D341Med (cell line): ENCODE measurements at regions not wholly inside any gene's neighbourhood (a gene's known extent, or its start where the extent isn't known, plus 50 kb on each side); places are given as distances from the start of the nearest gene placed in this dataset.
A peak's percentile ranks its signal among the peaks of the same experiment; 100 is the strongest.
"Not testable (repeated sequence)": the region's sequence is repeated elsewhere in the genome, so short reads cannot be mapped to it uniquely, and the experiment has no call there.

ENCODE experiments used
- DNase-seq: peaks from one replicate; pipeline ENCODE4 v3.0.0; 2012; ENCODE audit warnings: low spot score

DNA sequence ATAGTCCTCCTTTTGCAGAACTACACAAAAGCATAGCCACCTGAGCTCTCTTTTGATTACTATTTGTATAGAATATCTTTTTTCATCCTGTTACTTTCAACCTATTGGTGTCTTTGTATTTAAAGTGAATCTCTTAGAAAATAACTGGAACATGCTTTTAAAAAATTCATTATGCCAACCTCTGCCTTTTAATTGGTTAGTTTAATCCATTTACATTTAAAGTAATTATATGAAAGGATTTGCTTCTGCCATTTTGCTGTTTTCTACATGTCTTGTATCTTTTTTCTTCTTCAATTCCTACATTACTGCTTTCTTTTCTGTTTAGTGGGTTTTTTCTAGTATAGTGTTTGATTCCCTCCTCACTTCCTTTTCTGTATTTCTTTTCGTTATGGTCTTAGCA lies 407.5 kb upstream of the ZEB2 start:
- no peak for DNase-seq

DNA sequence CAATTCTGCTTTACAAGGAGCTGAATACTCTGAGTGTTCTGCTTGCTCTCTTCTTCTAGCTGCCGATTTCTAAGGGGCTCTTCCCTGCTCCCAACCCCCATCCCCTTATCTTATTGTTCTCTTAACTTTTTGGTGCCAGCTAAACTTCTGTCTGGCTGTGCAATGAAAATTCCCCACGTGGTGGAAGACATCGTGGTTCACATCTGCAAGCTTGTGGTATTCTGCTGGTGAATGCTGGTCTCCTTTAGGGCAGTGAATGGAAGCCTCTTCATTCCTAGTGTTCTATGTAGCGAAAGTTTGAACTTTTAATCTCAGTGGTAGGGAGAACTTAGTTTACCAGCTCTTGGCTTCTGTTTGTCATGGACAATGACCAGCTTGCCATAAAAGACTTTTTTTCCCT lies 406.0 kb upstream of the ZEB2 start:
- no peak for DNase-seq

GRCh38 chr2:144924827-144925226 lies 404.9 kb upstream of the ZEB2 start:
- no peak for DNase-seq

GRCh38 chr2:144922519-144922918 lies 402.6 kb upstream of the ZEB2 start:
- DNase-seq: no peak

- DNase-seq: no peak
Measured at GRCh38 chr2:144920755-144921530, 401.0 kb upstream of the ZEB2 start.

DNA sequence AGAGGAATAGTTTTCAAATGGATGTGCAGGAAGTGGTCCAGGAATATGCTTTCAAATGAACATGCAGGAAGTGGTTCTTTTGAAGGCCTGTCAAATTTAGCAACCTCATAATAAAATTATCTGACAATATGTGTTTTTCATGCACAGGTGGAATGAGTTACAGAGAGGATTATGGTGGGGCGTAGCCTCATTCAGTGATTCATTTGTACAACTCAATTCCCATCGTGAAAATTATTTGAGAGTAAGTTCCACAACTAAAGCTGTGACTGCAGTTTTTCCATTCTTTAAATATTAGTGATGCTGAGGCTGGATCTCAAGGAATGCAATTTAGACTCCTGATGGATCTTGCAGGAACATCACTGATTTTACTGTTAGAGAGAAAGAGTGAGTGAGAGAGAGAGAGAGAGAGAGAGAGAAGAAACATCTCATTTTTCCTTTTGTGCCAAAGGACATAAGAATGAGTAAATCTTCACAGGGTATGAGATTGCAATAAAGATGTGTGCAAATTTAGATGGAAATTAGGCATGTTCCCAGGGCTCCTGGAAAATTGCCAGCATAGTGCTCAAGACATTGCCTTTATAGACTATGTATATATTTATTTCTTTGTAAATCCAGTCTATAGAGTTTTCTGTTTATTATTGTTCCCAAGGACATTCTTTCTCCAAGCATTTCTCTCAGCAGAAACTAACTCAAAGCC lies 394.9 kb upstream of the ZEB2 start:
- no peak for DNase-seq

GRCh38 chr2:144914113-144914512 lies 394.2 kb upstream of the ZEB2 start:
- no peak for DNase-seq

GRCh38 chr2:144912206-144912605 lies 392.3 kb upstream of the ZEB2 start:
- no peak for DNase-seq

DNA sequence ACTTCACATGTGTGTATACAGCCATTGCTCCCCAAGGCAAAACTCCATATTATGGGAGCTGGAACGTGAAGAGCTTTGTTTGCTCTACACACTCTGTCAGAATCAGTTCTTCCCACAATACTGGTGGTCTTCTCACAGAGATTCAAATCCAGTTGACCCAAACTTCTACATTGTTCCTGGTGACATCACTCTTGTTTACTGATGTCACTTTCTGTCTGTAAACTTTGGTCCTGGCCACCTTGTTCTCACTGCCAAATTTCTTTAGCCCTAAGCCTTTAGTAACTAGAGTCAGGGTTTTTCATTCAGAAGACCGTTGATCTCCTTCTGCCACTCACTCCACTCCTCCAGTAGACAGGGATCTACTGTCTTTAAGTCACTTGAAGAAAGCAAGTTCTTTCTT lies 386.0 kb upstream of the ZEB2 start:
- DNase-seq: no peak

DNA sequence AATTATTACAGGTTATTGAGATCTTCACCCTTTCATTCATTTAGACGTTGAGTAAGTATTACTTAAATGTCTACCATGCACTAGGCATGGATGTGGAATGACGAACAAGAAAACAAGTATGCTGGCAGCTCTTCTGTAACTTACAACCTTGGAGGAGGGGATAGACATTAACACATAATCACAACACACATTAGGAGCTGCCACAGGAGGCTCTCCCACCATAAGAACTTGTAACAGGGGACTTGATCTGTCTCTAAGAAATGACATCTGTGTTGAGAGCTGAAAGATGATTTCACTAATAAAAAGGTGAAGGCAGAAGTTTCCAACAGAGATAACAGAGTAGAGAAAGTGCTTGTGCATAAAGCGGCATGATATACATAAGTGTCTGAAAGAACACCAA lies 384.7 kb upstream of the ZEB2 start:
- no peak for DNase-seq

DNA sequence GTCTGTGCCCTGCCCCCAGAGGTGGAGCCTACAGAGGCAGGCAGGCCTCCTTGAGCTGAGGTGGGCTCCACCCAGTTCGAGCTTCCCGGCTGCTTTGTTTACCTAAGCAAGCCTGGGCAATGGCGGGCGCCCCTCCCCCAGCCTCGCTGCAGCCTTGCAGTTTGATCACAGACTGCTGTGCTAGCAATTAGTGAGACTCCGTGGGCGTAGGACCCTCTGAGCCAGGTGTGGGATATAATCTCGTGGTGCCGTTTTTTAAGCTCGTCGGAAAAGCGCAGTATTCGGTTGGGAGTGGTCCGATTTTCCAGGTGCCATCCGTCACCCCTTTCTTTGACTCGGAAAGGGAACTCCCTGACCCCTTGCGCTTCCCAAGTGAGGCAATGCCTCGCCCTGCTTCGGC lies 383.1 kb upstream of the ZEB2 start:
- not testable (repeated sequence) for DNase-seq

- not testable (repeated sequence) for DNase-seq
Measured at GRCh38 chr2:144901386-144901785, 381.5 kb upstream of the ZEB2 start.

DNA sequence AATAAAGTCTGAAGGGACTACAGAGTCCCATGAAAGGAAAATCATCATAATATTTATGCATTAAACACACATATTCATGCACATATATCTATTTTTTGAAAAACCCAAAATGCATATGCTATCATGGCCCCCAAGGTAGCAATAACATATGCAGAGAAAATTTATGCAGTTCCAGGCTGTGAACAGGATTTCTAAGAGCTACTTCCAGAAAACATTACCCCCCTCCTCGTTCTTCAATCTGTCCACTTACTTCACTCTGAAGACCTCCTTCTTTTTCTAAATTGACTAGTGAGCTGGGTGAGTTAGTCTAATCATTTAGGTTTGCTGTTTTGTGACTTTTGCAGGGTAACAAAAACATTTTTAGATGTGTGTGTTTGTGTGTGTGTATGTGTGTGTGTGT lies 376.4 kb upstream of the ZEB2 start:
- no peak for DNase-seq

- no peak for DNase-seq
Measured at GRCh38 chr2:144894612-144895599, 375.0 kb upstream of the ZEB2 start.

- no peak for DNase-seq
Measured at GRCh38 chr2:144893464-144893863, 373.5 kb upstream of the ZEB2 start.

DNA sequence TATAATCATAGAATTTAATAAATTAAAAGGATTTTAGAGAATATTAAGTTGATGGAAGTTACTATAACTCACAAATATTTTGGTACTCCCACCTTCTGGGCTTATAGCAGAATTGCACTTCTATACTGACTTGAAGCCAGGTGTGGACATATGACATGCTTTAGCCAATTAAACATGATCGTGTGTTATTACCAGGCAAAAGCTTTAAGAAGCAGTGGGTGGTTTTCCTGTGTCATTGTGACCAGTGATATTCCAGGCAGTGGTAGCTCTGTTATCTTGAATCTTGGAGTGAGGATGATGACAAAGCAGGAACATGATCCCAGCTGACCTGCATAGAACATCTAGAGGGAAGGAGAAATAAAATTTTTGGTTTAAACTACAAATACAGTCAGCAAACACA lies 370.9 kb upstream of the ZEB2 start:
- DNase-seq: peak; percentile 11

DNA sequence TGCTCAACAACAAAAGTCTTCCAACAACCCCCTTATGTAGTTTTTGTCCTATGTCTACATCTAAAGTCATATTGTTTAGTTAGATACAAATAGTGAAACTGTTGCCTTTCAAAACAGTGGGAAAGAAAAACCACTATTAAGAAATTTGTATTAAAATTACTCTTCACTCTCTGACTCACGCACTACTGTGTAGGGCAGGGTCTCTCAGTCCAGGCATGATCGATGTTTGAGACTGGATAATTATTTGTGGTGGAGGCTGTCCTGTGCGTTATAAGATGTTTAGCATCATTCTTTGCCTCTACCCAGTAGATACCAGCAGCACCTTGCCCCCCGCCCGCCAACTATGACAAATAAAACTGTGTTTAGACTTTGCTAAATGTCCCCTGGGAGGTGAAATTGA lies 369.4 kb upstream of the ZEB2 start:
- DNase-seq: no peak

DNA sequence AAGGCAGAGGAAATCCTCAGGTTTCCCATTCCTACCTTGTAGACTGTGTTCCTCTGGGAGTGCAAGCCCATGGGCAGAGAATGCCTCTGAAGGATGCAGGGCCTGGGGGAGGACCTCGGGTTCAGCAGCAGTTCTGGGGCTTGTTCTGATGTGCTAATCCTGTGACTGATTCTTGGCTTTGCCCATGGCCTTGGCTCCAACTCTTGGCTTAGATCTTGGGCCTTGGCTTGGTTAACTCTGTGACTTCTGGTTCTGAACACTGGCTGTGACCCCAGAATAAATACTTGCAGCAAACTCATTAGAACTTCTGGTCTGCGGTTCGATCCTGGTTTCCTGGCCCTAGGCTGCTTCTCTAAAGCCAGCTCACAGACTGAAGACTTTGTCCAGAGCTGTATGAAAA lies 366.9 kb upstream of the ZEB2 start:
- no peak for DNase-seq

DNA sequence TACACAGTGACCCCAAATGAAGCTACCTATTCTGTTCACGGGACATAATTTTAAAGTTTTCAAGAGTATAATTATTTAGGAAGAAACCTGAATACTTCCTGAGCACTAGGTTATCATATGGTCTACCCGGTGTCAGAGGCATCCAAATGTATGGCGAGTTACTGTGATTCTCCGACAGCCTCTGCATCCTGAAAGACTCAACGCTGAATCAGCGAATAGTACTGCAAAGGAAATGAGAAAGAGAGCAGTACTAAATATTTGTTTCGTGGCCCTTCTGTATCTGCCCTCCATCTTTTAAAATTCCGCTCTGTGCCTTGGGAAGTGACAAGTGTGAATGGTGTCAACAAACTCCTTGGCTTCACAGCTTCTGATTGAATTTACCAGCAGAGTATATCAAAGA lies 358.0 kb upstream of the ZEB2 start:
- no peak for DNase-seq

- DNase-seq: no peak
Measured at GRCh38 chr2:144876013-144876412, 356.1 kb upstream of the ZEB2 start.

DNA sequence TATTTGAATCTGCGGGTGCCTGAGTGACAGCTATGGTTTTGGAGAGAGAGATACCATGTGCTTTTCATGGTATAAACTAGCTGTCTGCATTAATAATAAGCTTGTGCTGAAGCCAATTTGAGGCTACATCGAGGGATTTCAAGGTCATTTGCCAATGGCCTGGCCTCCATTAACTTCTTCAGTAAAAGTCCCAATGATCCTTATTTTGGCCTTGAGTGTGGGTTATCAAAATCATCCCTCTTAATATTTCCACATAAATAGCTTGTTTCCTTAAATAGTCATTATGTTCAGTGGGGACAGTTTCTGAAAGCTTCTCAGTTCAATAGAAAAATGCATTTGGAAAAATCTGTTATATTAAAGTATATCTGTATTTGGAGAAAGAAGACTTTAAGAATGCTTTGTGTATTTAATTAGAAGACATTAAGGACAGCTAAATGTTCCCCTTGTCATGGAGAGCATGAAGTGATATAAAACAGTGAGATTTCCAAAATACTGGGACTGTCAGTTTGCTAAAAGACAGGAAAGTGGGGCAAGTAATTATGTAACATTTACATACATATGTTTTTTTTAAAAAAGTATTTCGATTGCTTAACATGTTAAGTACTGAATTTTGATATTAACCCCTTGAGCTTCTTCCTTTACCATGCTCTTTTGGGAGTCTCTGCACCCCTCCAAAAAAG lies 355.5 kb upstream of the ZEB2 start:
- no peak for DNase-seq

- DNase-seq: no peak
Measured at GRCh38 chr2:144865670-144866069, 345.8 kb upstream of the ZEB2 start.
